ENCODE measurements at regions not wholly inside any gene's neighbourhood (a gene's known extent, or its start where the extent isn't known, plus 50 kb on each side); places are given as distances from the start of the nearest gene placed in this dataset.
"Not testable (repeated sequence)": the region's sequence is repeated elsewhere in the genome, so short reads cannot be mapped to it uniquely, and the experiment has no call there.

- intact Hi-C loops (cut with DNase I), result no loop called here
- DNase-seq, result no peak
- no peaks in the 10 kb centered on the region for H3K36me3 ChIP-seq (ENCODE audit: insufficient read depth in 1 of 2, low read depth in 1 of 2)
- no peaks in the 10 kb centered on the region for H3K9me3 ChIP-seq
- no peaks in the 10 kb centered on the region for H3K4me1 ChIP-seq
- no peak for ATAC-seq
- no peaks in the 10 kb centered on the region for H3K27me3 ChIP-seq (ENCODE audit: insufficient read depth in 3 of 3, low read length in 2 of 3)
- no peak overlapping the region for H3K27ac ChIP-seq
- no peak for TF ChIP-seq CTCF (IDR thresholded peaks at IDR 0.05)
- H3K4me3 ChIP-seq, result no peak overlapping the region
These were observed 519.3 kb upstream of the ARPP21 start for GRCh38 chr3:35120026-35120425.

GRCh38 chr3:35137612-35138011 is 501.7 kb upstream of the ARPP21 start:
- no peak for TF ChIP-seq CTCF (IDR thresholded peaks at IDR 0.05)
- no peak overlapping the region for H3K27ac ChIP-seq
- no peaks in the 10 kb centered on the region for H3K4me1 ChIP-seq
- no peaks in the 10 kb centered on the region for H3K27me3 ChIP-seq (ENCODE audit: insufficient read depth in 3 of 3, low read length in 2 of 3)
- H3K9me3 ChIP-seq, result no peaks in the 10 kb centered on the region
- DNase-seq, result no peak
- intact Hi-C loops (cut with DNase I), result no loop called here
- no peak for ATAC-seq
- no peak overlapping the region for H3K4me3 ChIP-seq
- H3K36me3 ChIP-seq (ENCODE audit: insufficient read depth in 1 of 2, low read depth in 1 of 2), result no peaks in the 10 kb centered on the region

- 32 to 38% (median 35%) methylated on average over 4 of the region's 4 CpGs for WGBS, 3 donors
- intact Hi-C loops (cut with DNase I), result no loop called here
- Histone ChIP-seq H3K27ac (no peak overlapping the region), H3K9me3 (no peaks in the 10 kb centered on the region), H3K36me3 (ENCODE audit: insufficient read depth in 1 of 2, low read depth in 1 of 2) (no peaks in the 10 kb centered on the region), H3K27me3 (ENCODE audit: insufficient read depth in 3 of 3, low read length in 2 of 3) (no peaks in the 10 kb centered on the region), H3K4me1 (no peaks in the 10 kb centered on the region), H3K4me3 (no peak overlapping the region)
- no peak for TF ChIP-seq CTCF (IDR thresholded peaks at IDR 0.05)
- ATAC-seq, result no peak
- DNase-seq, result no peak
These were observed 497.9 kb upstream of the ARPP21 start for GRCh38 chr3:35141406-35141805.

- Histone ChIP-seq H3K27me3 (ENCODE audit: insufficient read depth in 3 of 3, low read length in 2 of 3) (no peaks in the 10 kb centered on the region), H3K4me1 (no peaks in the 10 kb centered on the region), H3K27ac (no peak overlapping the region), H3K9me3 (no peaks in the 10 kb centered on the region), H3K36me3 (ENCODE audit: insufficient read depth in 1 of 2, low read depth in 1 of 2) (no peaks in the 10 kb centered on the region), H3K4me3 (no peak overlapping the region)
- ATAC-seq (no peak), DNase-seq (no peak)
- intact Hi-C loops (cut with DNase I), result no loop called here
- no peak for TF ChIP-seq CTCF (IDR thresholded peaks at IDR 0.05)
These were observed 495.3 kb upstream of the ARPP21 start for GRCh38 chr3:35144011-35144410.

GRCh38 chr3:35146256-35147035 is 492.9 kb upstream of the ARPP21 start:
- H3K4me1 ChIP-seq; ATAC-seq; H3K36me3 ChIP-seq (ENCODE audit: insufficient read depth in 1 of 2, low read depth in 1 of 2); DNase-seq; intact Hi-C loops (cut with DNase I); H3K27ac ChIP-seq; H3K4me3 ChIP-seq; H3K27me3 ChIP-seq (ENCODE audit: insufficient read depth in 3 of 3, low read length in 2 of 3); H3K9me3 ChIP-seq: not testable (repeated sequence)
- 76 to 86% (median 82%) methylated on average over 10 of the region's 10 CpGs for WGBS, 3 donors
